Astrocyte (in vitro differentiated cells and primary cell): ENCODE measurements at regions not wholly inside any gene's neighbourhood (a gene's known extent, or its start where the extent isn't known, plus 50 kb on each side); places are given as distances from the start of the nearest gene placed in this dataset.

ENCODE experiments used
- DNase-seq: peaks from one replicate; pipeline ENCODE4 v3.0.0-alpha.2; 2010; ENCODE audit warnings: low read depth
- FAIRE-seq: peaks from 2 replicates; lab custom pipeline; 2011; peaks lifted over from hg19 to GRCh38; lab: Jason Lieb, UNC
- H2AFZ ChIP-seq: 2 replicates; pipeline ENCODE4 v1.6.0; 2012; ENCODE audit warnings: low read depth, low read length, inconsistent platforms
- H3K27ac ChIP-seq: 2 replicates; pipeline ENCODE4 v1.5.1; 2011; ENCODE audit warnings: low read depth, low read length, inconsistent platforms
- H3K27me3 ChIP-seq: 2 replicates; pipeline ENCODE4 v1.6.0; 2011; ENCODE audit warnings: low read length, inconsistent platforms; ENCODE audit not compliant: insufficient read depth
- H3K36me3 ChIP-seq: 2 replicates; pipeline ENCODE4 v1.5.1; 2011; ENCODE audit warnings: low read length, inconsistent platforms; ENCODE audit not compliant: insufficient read depth
- H3K4me1 ChIP-seq: 2 replicates; pipeline ENCODE4 v1.5.1; 2011; ENCODE audit warnings: low read length, inconsistent platforms; ENCODE audit not compliant: insufficient read depth
- H3K4me2 ChIP-seq: 2 replicates; pipeline ENCODE4 v1.6.0; 2012; ENCODE audit warnings: low read length, inconsistent platforms
- H3K4me3 ChIP-seq: 2 replicates; pipeline ENCODE4 v1.5.1; 2011; ENCODE audit warnings: low read depth, mild to moderate bottlenecking, low read length, inconsistent platforms; ENCODE audit not compliant: insufficient read depth
- H3K79me2 ChIP-seq: 2 replicates; pipeline ENCODE4 v1.6.0; 2012; ENCODE audit warnings: mild to moderate bottlenecking, low read length, inconsistent platforms; ENCODE audit not compliant: insufficient read depth
- H3K9ac ChIP-seq: 2 replicates; pipeline ENCODE4 v1.6.0; 2012; ENCODE audit warnings: mild to moderate bottlenecking, low read length, inconsistent platforms
- H3K9me3 ChIP-seq: 2 replicates; pipeline ENCODE4 v1.5.1; 2012; ENCODE audit warnings: low read depth, mild to moderate bottlenecking, low read length, inconsistent platforms; ENCODE audit not compliant: insufficient read depth
- H4K20me1 ChIP-seq: 2 replicates; pipeline ENCODE4 v1.6.0; 2012; ENCODE audit warnings: low read length, inconsistent platforms; ENCODE audit not compliant: insufficient read depth
- H3K27ac Mint-ChIP-seq: one replicate; pipeline ENCODE4 v1.8.0; 2021; ENCODE audit warnings: mild to moderate bottlenecking, mixed read lengths; ENCODE audit not compliant: unreplicated experiment
- H3K27me3 Mint-ChIP-seq: one replicate; pipeline ENCODE4 v1.8.0; 2021; ENCODE audit warnings: low read depth, mixed read lengths; ENCODE audit not compliant: unreplicated experiment
- H3K36me3 Mint-ChIP-seq: one replicate; pipeline ENCODE4 v1.8.0; 2021; ENCODE audit warnings: low read depth, mixed read lengths; ENCODE audit not compliant: unreplicated experiment
- H3K4me1 Mint-ChIP-seq: one replicate; pipeline ENCODE4 v1.8.0; 2021; ENCODE audit warnings: low read depth, mixed read lengths; ENCODE audit not compliant: unreplicated experiment
- H3K4me3 Mint-ChIP-seq: one replicate; pipeline ENCODE4 v1.8.0; 2021; ENCODE audit warnings: mild to moderate bottlenecking, moderate library complexity, mixed read lengths; ENCODE audit not compliant: unreplicated experiment
- H3K9me3 Mint-ChIP-seq: one replicate; pipeline ENCODE4 v1.8.0; 2021; ENCODE audit warnings: mild to moderate bottlenecking, mixed read lengths; ENCODE audit not compliant: unreplicated experiment
- CTCF ChIP-seq: IDR thresholded peaks from 2 replicates; pipeline ENCODE4 v1.5.1; 2011; ENCODE audit warnings: low read depth, mild to moderate bottlenecking, inconsistent platforms, low read length, moderate library complexity; ENCODE audit not compliant: insufficient read depth
- EZH2 ChIP-seq: IDR thresholded peaks from 2 replicates; pipeline ENCODE4 v1.6.1; 2012; ENCODE audit warnings: mild to moderate bottlenecking, low read length, inconsistent platforms; ENCODE audit not compliant: insufficient read depth

- DNase-seq (peak; percentile 12), FAIRE-seq (no peak)
- no peak overlapping the region for H3K4me2 ChIP-seq
- no peak overlapping the region for H3K4me3 ChIP-seq
- Mint-ChIP-seq H3K27me3 (no peaks in the 10 kb centered on the region), H3K4me1 (peaks cover 16% of the 10 kb centered on the region), H3K4me3 (no peak overlapping the region), H3K9me3 (no peaks in the 10 kb centered on the region), H3K27ac (no peak overlapping the region), H3K36me3 (no peaks in the 10 kb centered on the region)
- no peak overlapping the region for H3K9ac ChIP-seq
- no peaks in the 10 kb centered on the region for H3K36me3 ChIP-seq
- TF ChIP-seq CTCF (no peak), EZH2 (no peak)
- H3K9me3 ChIP-seq: peaks cover 7% of the 10 kb centered on the region
- no peaks in the 10 kb centered on the region for H4K20me1 ChIP-seq
- no peaks in the 10 kb centered on the region for H3K4me1 ChIP-seq
- H3K27me3 ChIP-seq: no peaks in the 10 kb centered on the region
- no peak overlapping the region for H3K27ac ChIP-seq
- no peaks in the 10 kb centered on the region for H3K79me2 ChIP-seq
- H2AFZ ChIP-seq: no peak overlapping the region
Observed at GRCh38 chr13:83825676-83826075, 56.6 kb downstream of the SLITRK1 start.

- no peak overlapping the region for H3K4me3 ChIP-seq
- no peaks in the 10 kb centered on the region for H3K27me3 ChIP-seq
- H3K9me3 ChIP-seq: peaks cover 7% of the 10 kb centered on the region
- H4K20me1 ChIP-seq: no peaks in the 10 kb centered on the region
- DNase-seq: no peak
- H3K36me3 Mint-ChIP-seq: no peaks in the 10 kb centered on the region
- H3K4me3 Mint-ChIP-seq: no peak overlapping the region
- H3K9me3 Mint-ChIP-seq: no peaks in the 10 kb centered on the region
- no peak overlapping the region for H2AFZ ChIP-seq
- FAIRE-seq: no peak
- H3K27me3 Mint-ChIP-seq: no peaks in the 10 kb centered on the region
- H3K36me3 ChIP-seq: no peaks in the 10 kb centered on the region
- TF ChIP-seq CTCF (no peak), EZH2 (no peak)
- H3K4me1 Mint-ChIP-seq: peaks cover 13% of the 10 kb centered on the region
- H3K27ac Mint-ChIP-seq: no peak overlapping the region
- no peak overlapping the region for H3K9ac ChIP-seq
- no peaks in the 10 kb centered on the region for H3K4me1 ChIP-seq
- H3K27ac ChIP-seq: no peak overlapping the region
- H3K4me2 ChIP-seq: no peak overlapping the region
- H3K79me2 ChIP-seq: no peaks in the 10 kb centered on the region
Observed at GRCh38 chr13:83824560-83824959, 57.7 kb downstream of the SLITRK1 start.

- Mint-ChIP-seq H3K4me1 (peaks cover 18% of the 10 kb centered on the region), H3K9me3 (no peaks in the 10 kb centered on the region), H3K4me3 (no peak overlapping the region), H3K27me3 (no peaks in the 10 kb centered on the region), H3K36me3 (no peaks in the 10 kb centered on the region), H3K27ac (no peak overlapping the region)
- Histone ChIP-seq H3K4me3 (no peak overlapping the region), H3K79me2 (no peaks in the 10 kb centered on the region), H4K20me1 (no peaks in the 10 kb centered on the region), H3K36me3 (no peaks in the 10 kb centered on the region), H3K4me1 (no peaks in the 10 kb centered on the region), H3K27me3 (no peaks in the 10 kb centered on the region), H3K27ac (no peak overlapping the region), H3K9ac (no peak overlapping the region), H2AFZ (no peak overlapping the region), H3K9me3 (peaks cover 7% of the 10 kb centered on the region), H3K4me2 (no peak overlapping the region)
- TF ChIP-seq CTCF (no peak), EZH2 (no peak)
- no peak for FAIRE-seq
- DNase-seq: no peak
Observed at GRCh38 chr13:83824120-83824519, 58.2 kb downstream of the SLITRK1 start.
